Nephron (organoid): ENCODE measurements at regions not wholly inside any gene's neighbourhood (a gene's known extent, or its start where the extent isn't known, plus 50 kb on each side); places are given as distances from the start of the nearest gene placed in this dataset.
"Not testable (repeated sequence)": the region's sequence is repeated elsewhere in the genome, so short reads cannot be mapped to it uniquely, and the experiment has no call there.

ENCODE experiments used
- H3K27ac Mint-ChIP-seq, 3 experiments: 2 replicates each; pipeline ENCODE4 v1.8.0; 2020; ENCODE audit warnings: mixed read lengths in 3 of 3, mild to moderate bottlenecking in 2 of 3, moderate library complexity in 1 of 3
- H3K27me3 Mint-ChIP-seq: 2 replicates; pipeline ENCODE4 v1.8.0; 2021; ENCODE audit warnings: low read depth, mild to moderate bottlenecking, moderate library complexity, mixed read lengths
- H3K36me3 Mint-ChIP-seq: 2 replicates; pipeline ENCODE4 v1.8.0; 2020; ENCODE audit warnings: low read depth, mixed read lengths
- H3K4me1 Mint-ChIP-seq: 2 replicates; pipeline ENCODE4 v1.8.0; 2020; ENCODE audit warnings: mixed read lengths
- H3K4me3 Mint-ChIP-seq, 3 experiments: 2 replicates each; pipeline ENCODE4 v1.8.0; 2020; ENCODE audit warnings: mild to moderate bottlenecking in 3 of 3, mixed read lengths in 3 of 3, moderate library complexity in 2 of 3
- H3K9me3 Mint-ChIP-seq: 2 replicates; pipeline ENCODE4 v1.8.0; 2020; ENCODE audit warnings: mixed read lengths
- CTCF ChIP-seq, 3 experiments: fragments of 200-600 bp; sonication (generic); IDR thresholded peaks; one replicate each; pipeline ENCODE4 v1.5.0; 2021; ENCODE audit warnings: antibody characterized with exemption in 3 of 3; ENCODE audit not compliant: unreplicated experiment in 3 of 3

- Mint-ChIP-seq H3K9me3 (no peaks in the 10 kb centered on the region), H3K27me3 (no peaks in the 10 kb centered on the region), H3K27ac (no peak overlapping the region), H3K4me3 (no peak overlapping the region), H3K36me3 (no peaks in the 10 kb centered on the region), H3K4me1 (no peaks in the 10 kb centered on the region)
- no peak for TF ChIP-seq CTCF (IDR thresholded peaks at IDR 0.05; ENCODE audit: unreplicated experiment in 3 of 3)
These were observed 166.6 kb downstream of the PMAIP1 start for GRCh38 chr18:60066219-60066975.

GRCh38 chr18:60064271-60064670 lies 164.5 kb downstream of the PMAIP1 start:
- no peaks in the 10 kb centered on the region for H3K4me1 Mint-ChIP-seq
- no peaks in the 10 kb centered on the region for H3K27me3 Mint-ChIP-seq
- no peak for TF ChIP-seq CTCF (IDR thresholded peaks at IDR 0.05; ENCODE audit: unreplicated experiment in 3 of 3)

DNA sequence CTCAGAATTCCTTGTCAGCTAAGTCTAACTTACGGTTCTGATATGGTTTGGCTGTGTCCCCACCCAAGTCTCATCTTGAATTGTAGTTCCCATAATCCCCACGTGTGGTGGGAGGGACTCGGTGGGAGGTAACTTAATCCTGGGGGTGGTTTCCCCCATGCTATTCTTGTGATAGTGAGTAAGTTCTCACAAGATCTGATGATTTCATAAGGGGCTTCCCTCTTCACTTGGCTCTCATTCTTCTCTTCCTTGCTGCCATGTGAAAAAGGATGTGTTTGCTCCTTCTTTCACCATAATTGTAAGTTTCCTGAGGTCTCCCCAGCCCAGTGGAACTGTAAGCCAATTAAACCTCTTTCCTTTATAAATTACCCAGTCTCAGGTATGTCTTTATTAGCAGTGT lies 163.0 kb downstream of the PMAIP1 start:
- H3K36me3 Mint-ChIP-seq, H3K4me3 Mint-ChIP-seq, H3K4me1 Mint-ChIP-seq, H3K27ac Mint-ChIP-seq, H3K9me3 Mint-ChIP-seq, H3K27me3 Mint-ChIP-seq: not testable (repeated sequence)

More at GRCh38 chr18:60064271-60064670, 164.5 kb downstream of the PMAIP1 start:
- Mint-ChIP-seq H3K9me3 (no peaks in the 10 kb centered on the region), H3K36me3 (no peaks in the 10 kb centered on the region), H3K4me3 (no peak overlapping the region), H3K27ac (no peak overlapping the region)

GRCh38 chr18:60062396-60062795 lies 162.6 kb downstream of the PMAIP1 start:
- Mint-ChIP-seq H3K27me3 (no peaks in the 10 kb centered on the region), H3K27ac (no peak overlapping the region), H3K36me3 (no peaks in the 10 kb centered on the region), H3K4me1 (no peaks in the 10 kb centered on the region), H3K9me3 (peaks cover 2% of the 10 kb centered on the region), H3K4me3 (no peak overlapping the region)
- no peak for TF ChIP-seq CTCF (IDR thresholded peaks at IDR 0.05; ENCODE audit: unreplicated experiment in 3 of 3)

- Mint-ChIP-seq H3K27me3 (no peaks in the 10 kb centered on the region), H3K9me3 (peaks cover 4% of the 10 kb centered on the region), H3K36me3 (no peaks in the 10 kb centered on the region), H3K27ac (no peak overlapping the region), H3K4me3 (no peak overlapping the region), H3K4me1 (no peaks in the 10 kb centered on the region)
- no peak for TF ChIP-seq CTCF (IDR thresholded peaks at IDR 0.05; ENCODE audit: unreplicated experiment in 3 of 3)
These were observed 160.8 kb downstream of the PMAIP1 start for GRCh38 chr18:60060578-60060977.

DNA sequence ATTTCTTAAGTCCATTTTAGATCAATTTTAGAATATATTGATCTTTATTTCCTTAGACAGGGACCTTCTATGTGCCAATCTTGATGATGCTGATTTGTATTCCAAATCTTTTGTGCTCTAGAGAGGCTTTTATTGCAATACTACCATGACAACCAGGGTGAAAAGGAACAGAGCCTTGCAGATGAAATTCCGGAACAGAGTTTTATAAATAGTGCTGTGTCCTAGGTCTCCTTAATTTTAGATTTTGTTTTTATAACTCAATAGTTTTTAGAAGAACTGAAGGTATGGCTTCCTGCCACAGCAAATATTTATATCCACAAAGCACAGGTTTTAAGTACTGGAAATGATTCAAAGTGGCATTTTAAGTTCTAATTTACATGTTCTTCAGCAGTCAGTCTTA lies 160.2 kb downstream of the PMAIP1 start:
- Mint-ChIP-seq H3K9me3 (peaks cover 4% of the 10 kb centered on the region), H3K27me3 (no peaks in the 10 kb centered on the region), H3K27ac (no peak overlapping the region), H3K36me3 (no peaks in the 10 kb centered on the region), H3K4me1 (no peaks in the 10 kb centered on the region), H3K4me3 (no peak overlapping the region)
- TF ChIP-seq CTCF (IDR thresholded peaks at IDR 0.05; ENCODE audit: unreplicated experiment in 3 of 3): no peak
